ENCODE measurements at regions not wholly inside any gene's neighbourhood (a gene's known extent, or its start where the extent isn't known, plus 50 kb on each side); places are given as distances from the start of the nearest gene placed in this dataset.
"Not testable (repeated sequence)": the region's sequence is repeated elsewhere in the genome, so short reads cannot be mapped to it uniquely, and the experiment has no call there.

GRCh38 chrX:23061116-23061515, 61.4 kb downstream of the DDX53 start:
- no peak for TF ChIP-seq CTCF (IDR thresholded peaks at IDR 0.05; ENCODE audit: insufficient read depth, low read length, poor library complexity, severe bottlenecking)
- H3K36me3 ChIP-seq (ENCODE audit: control insufficient read depth, insufficient read depth, low read length) = no peaks in the 10 kb centered on the region
- no peak overlapping the region for H3K4me3 ChIP-seq (replicated peaks; ENCODE audit: low read depth, low read length)
- H3K27me3 ChIP-seq (replicated peaks; ENCODE audit: control insufficient read depth, insufficient read depth, low read length) = no peaks in the 10 kb centered on the region
- no peak for DNase-seq (ENCODE audit: extremely low read depth, insufficient read length)

GRCh38 chrX:23062359-23062758, 62.6 kb downstream of the DDX53 start:
- DNase-seq (ENCODE audit: extremely low read depth, insufficient read length) = no peak
- no peak overlapping the region for H3K4me3 ChIP-seq (replicated peaks; ENCODE audit: low read depth, low read length)
- no peaks in the 10 kb centered on the region for H3K36me3 ChIP-seq (ENCODE audit: control insufficient read depth, insufficient read depth, low read length)
- H3K27me3 ChIP-seq (replicated peaks; ENCODE audit: control insufficient read depth, insufficient read depth, low read length) = no peaks in the 10 kb centered on the region
- TF ChIP-seq CTCF (IDR thresholded peaks at IDR 0.05; ENCODE audit: insufficient read depth, low read length, poor library complexity, severe bottlenecking) = no peak

GRCh38 chrX:23066588-23067281, 67.0 kb downstream of the DDX53 start:
- no peaks in the 10 kb centered on the region for H3K27me3 ChIP-seq (replicated peaks; ENCODE audit: control insufficient read depth, insufficient read depth, low read length)
- no peak overlapping the region for H3K4me3 ChIP-seq (replicated peaks; ENCODE audit: low read depth, low read length)
- TF ChIP-seq CTCF (IDR thresholded peaks at IDR 0.05; ENCODE audit: insufficient read depth, low read length, poor library complexity, severe bottlenecking) = no peak
- no peak for DNase-seq (ENCODE audit: extremely low read depth, insufficient read length)
- H3K36me3 ChIP-seq (ENCODE audit: control insufficient read depth, insufficient read depth, low read length) = no peaks in the 10 kb centered on the region

GRCh38 chrX:23075461-23075860, 75.7 kb downstream of the DDX53 start:
- peak; percentile 26 for DNase-seq (ENCODE audit: extremely low read depth, insufficient read length)
- H3K36me3 ChIP-seq (ENCODE audit: control insufficient read depth, insufficient read depth, low read length); H3K27me3 ChIP-seq (replicated peaks; ENCODE audit: control insufficient read depth, insufficient read depth, low read length); H3K4me3 ChIP-seq (replicated peaks; ENCODE audit: low read depth, low read length): not testable (repeated sequence)

- Histone ChIP-seq H3K27me3 (replicated peaks; ENCODE audit: control insufficient read depth, insufficient read depth, low read length) (no peaks in the 10 kb centered on the region), H3K36me3 (ENCODE audit: control insufficient read depth, insufficient read depth, low read length) (no peaks in the 10 kb centered on the region), H3K4me3 (replicated peaks; ENCODE audit: low read depth, low read length) (no peak overlapping the region)
- no peak for DNase-seq (ENCODE audit: extremely low read depth, insufficient read length)
- TF ChIP-seq CTCF (IDR thresholded peaks at IDR 0.05; ENCODE audit: insufficient read depth, low read length, poor library complexity, severe bottlenecking) = no peak
Measured at GRCh38 chrX:23079347-23079746, 79.6 kb downstream of the DDX53 start.

- H3K4me3 ChIP-seq (replicated peaks; ENCODE audit: low read depth, low read length) = no peak overlapping the region
- H3K27me3 ChIP-seq (replicated peaks; ENCODE audit: control insufficient read depth, insufficient read depth, low read length) = no peaks in the 10 kb centered on the region
- no peak for DNase-seq (ENCODE audit: extremely low read depth, insufficient read length)
- no peaks in the 10 kb centered on the region for H3K36me3 ChIP-seq (ENCODE audit: control insufficient read depth, insufficient read depth, low read length)
- no peak for TF ChIP-seq CTCF (IDR thresholded peaks at IDR 0.05; ENCODE audit: insufficient read depth, low read length, poor library complexity, severe bottlenecking)
Measured at GRCh38 chrX:23100826-23101225, 101.1 kb downstream of the DDX53 start.
